ENCODE measurements at regions not wholly inside any gene's neighbourhood (a gene's known extent, or its start where the extent isn't known, plus 50 kb on each side); places are given as distances from the start of the nearest gene placed in this dataset.

DNA sequence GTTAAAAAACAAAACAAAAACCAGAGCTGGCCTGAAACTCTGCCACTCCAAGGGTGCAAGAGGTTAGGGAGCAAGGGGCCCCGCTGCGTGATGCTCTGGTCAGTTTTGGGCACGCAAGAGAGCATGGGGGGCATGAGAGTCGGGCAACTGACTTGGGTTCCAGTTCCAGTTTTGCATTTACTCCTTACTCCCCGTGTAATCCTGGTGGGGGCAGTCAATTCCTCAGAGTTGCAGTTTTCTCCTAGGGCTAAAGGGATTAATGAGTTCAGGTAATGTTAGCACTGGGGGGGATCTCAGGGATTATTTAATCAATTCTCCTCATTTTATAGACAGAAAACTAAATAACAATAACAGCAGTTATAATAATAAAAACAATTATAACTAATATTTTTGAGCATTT lies 72.9 kb upstream of the PMFBP1 start:
- TF ChIP-seq, protein P1, sequence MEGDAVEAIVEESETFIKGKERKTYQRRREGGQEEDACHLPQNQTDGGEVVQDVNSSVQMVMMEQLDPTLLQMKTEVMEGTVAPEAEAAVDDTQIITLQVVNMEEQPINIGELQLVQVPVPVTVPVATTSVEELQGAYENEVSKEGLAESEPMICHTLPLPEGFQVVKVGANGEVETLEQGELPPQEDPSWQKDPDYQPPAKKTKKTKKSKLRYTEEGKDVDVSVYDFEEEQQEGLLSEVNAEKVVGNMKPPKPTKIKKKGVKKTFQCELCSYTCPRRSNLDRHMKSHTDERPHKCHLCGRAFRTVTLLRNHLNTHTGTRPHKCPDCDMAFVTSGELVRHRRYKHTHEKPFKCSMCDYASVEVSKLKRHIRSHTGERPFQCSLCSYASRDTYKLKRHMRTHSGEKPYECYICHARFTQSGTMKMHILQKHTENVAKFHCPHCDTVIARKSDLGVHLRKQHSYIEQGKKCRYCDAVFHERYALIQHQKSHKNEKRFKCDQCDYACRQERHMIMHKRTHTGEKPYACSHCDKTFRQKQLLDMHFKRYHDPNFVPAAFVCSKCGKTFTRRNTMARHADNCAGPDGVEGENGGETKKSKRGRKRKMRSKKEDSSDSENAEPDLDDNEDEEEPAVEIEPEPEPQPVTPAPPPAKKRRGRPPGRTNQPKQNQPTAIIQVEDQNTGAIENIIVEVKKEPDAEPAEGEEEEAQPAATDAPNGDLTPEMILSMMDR (conservative IDR thresholded peaks at IDR 0.05; ENCODE audit: low read depth, low read length), result no peak
- TF ChIP-seq EZH2 (IDR thresholded peaks at IDR 0.05; ENCODE audit: low read length, unreplicated experiment) (no peak), EZH2phosphoT487 (IDR thresholded peaks at IDR 0.05; ENCODE audit: borderline replicate concordance, low read length) (no peak)
